RWPE2 (cell line): ENCODE measurements at regions not wholly inside any gene's neighbourhood (a gene's known extent, or its start where the extent isn't known, plus 50 kb on each side); places are given as distances from the start of the nearest gene placed in this dataset.

Source experiments
- ATAC-seq: fragments of 200-7000 bp; cut with Tn5 transposase; 3 replicates; pipeline ENCODE4 v1.9.1; 2021; ENCODE audit warnings: low read depth
- DNase-seq: peaks from one replicate; pipeline ENCODE4 v3.0.0-alpha.2; 2020; ENCODE audit warnings: low spot score
- H3K27ac ChIP-seq: fragments of 450-650 bp; 2 replicates; pipeline ENCODE4 v1.5.1; 2017; ENCODE audit warnings: mild to moderate bottlenecking; ENCODE audit not compliant: poor library complexity, severe bottlenecking
- H3K27me3 ChIP-seq: fragments of 250-450 bp; sonication (Bioruptor Pico); 2 replicates; pipeline ENCODE4 v1.5.1; 2021; ENCODE audit warnings: mild to moderate bottlenecking, moderate library complexity; ENCODE audit not compliant: insufficient read depth, poor library complexity, severe bottlenecking
- H3K36me3 ChIP-seq: fragments of 250-450 bp; sonication (Bioruptor Pico); 2 replicates; pipeline ENCODE4 v1.5.1; 2020; ENCODE audit warnings: low read depth, mild to moderate bottlenecking, moderate library complexity
- H3K4me1 ChIP-seq: fragments of 250-450 bp; sonication (Bioruptor Pico); 2 replicates; pipeline ENCODE4 v1.5.1; 2021; ENCODE audit warnings: mild to moderate bottlenecking, moderate library complexity; ENCODE audit not compliant: insufficient read depth, poor library complexity, severe bottlenecking
- H3K4me3 ChIP-seq: fragments of 250-450 bp; sonication (Bioruptor Pico); 2 replicates; pipeline ENCODE4 v1.5.1; 2021; ENCODE audit warnings: mild to moderate bottlenecking, moderate library complexity; ENCODE audit not compliant: severe bottlenecking
- H3K9me3 ChIP-seq: fragments of 250-450 bp; sonication (Bioruptor Pico); 2 replicates; pipeline ENCODE4 v1.5.1; 2021; ENCODE audit warnings: mild to moderate bottlenecking, moderate library complexity; ENCODE audit not compliant: severe bottlenecking
- TF ChIP-seq, protein P1 (sequence below): fragments of 450-650 bp; IDR thresholded peaks from one replicate; pipeline ENCODE4 v1.5.1; 2017; ENCODE audit warnings: mild to moderate bottlenecking, moderate library complexity; ENCODE audit not compliant: poor library complexity, severe bottlenecking

DNA sequence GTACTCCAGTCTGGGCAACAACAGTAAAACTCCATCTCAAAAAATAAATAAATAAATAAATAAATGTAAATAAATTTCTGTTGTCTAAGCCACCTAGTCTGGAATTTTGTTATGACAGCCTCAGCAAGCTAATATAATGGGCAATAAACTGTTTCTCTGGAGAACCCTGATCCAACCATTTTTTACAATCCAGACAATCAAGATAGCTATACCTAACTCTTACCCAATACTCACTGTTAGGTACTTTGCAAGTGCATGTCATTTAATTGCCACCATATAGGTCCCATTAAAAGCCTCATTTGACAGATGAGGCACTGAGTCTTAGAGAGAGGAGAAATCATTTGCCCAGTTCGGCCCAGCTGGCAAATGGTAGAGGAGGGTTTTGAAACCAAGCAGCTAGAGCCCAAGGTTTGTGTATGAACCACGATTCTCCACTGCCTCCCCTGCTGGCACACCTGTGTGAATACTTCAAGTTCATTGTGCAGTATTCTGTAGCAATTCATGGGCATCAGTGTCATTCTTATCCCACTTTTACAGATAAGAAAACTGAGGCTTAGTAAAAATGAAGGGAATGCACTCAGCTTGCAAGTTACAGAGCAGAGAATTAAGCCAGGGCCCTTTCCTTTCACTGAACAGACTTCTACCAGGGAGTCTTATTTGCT lies 107.0 kb upstream of the UBE2E1 start:
- no peaks in the 10 kb centered on the region for H3K36me3 ChIP-seq
- ATAC-seq, result no peak; the same call in 2 of the 3 replicates
- no peak overlapping the region for H3K27ac ChIP-seq
- H3K4me3 ChIP-seq, result no peak overlapping the region
- H3K27me3 ChIP-seq, result no peaks in the 10 kb centered on the region
- no peaks in the 10 kb centered on the region for H3K9me3 ChIP-seq
- TF ChIP-seq, protein P1, sequence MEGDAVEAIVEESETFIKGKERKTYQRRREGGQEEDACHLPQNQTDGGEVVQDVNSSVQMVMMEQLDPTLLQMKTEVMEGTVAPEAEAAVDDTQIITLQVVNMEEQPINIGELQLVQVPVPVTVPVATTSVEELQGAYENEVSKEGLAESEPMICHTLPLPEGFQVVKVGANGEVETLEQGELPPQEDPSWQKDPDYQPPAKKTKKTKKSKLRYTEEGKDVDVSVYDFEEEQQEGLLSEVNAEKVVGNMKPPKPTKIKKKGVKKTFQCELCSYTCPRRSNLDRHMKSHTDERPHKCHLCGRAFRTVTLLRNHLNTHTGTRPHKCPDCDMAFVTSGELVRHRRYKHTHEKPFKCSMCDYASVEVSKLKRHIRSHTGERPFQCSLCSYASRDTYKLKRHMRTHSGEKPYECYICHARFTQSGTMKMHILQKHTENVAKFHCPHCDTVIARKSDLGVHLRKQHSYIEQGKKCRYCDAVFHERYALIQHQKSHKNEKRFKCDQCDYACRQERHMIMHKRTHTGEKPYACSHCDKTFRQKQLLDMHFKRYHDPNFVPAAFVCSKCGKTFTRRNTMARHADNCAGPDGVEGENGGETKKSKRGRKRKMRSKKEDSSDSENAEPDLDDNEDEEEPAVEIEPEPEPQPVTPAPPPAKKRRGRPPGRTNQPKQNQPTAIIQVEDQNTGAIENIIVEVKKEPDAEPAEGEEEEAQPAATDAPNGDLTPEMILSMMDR, result no peak
- peaks cover 3% of the 10 kb centered on the region for H3K4me1 ChIP-seq
- no peak for DNase-seq

DNA sequence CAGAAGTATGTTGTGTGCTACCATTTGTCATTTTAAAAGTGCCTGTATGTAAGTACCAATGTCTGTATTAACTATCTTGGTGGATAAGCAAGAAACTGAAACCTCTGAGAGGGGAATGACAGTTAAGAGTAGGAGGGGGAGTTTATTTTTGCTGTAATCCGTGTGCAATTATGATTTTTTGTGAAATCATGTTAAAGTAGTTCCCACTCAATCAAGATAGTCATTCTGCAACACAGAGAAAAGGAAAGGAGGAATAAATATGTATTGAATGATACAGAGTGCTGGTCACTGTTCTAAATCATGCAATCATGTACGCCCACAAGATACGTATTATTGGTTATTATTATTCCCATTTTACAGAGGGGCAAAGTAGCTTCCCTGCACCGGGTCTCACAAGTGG lies 105.1 kb upstream of the UBE2E1 start:
- Histone ChIP-seq H3K4me1 (peaks cover 3% of the 10 kb centered on the region), H3K4me3 (no peak overlapping the region), H3K27ac (no peak overlapping the region), H3K9me3 (no peaks in the 10 kb centered on the region), H3K27me3 (no peaks in the 10 kb centered on the region), H3K36me3 (no peaks in the 10 kb centered on the region)
- TF ChIP-seq, protein P1, result no peak
- DNase-seq (no peak), ATAC-seq (no peak)

DNA sequence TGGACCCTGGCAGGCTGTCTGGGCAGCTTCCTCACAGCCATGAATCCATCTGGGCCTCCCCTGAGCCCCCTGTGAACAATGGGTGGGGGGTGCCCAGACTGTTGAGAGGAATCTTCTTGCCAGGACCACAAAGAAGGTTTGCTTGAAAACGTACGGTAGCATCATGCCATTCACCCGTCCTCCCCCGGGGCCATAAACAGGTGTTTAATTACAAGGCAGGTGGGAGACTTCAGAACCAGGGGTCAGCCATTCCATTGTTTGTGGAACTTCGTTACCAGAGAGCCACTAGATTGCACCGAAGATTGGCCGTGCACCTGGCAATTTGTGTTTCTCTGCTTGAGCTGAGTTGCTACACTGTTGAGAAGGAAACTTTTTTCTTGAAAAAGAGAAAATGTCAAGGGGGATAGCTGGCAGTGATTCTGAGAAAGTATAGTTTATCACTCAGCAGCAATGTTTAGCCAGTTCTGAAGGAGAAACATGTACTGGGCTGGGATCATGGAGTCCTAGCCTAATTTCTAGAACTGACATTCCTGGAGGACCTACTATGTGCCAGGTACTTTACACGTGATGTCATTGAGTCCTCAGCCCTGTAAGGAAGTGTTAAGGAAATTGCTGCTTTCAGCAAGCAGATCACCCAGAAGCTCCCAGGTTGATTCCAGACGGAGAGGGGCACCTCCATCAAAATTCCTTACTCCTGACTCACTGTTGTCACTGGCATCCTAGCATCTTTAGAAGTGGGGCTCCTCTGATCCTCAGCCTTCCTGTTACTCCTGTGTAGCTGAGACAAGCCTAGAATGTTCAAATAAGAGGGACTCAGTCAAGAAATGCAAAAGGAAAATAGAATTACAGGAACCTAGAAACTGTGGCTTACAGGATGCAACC lies 103.8 kb upstream of the UBE2E1 start:
- no peaks in the 10 kb centered on the region for H3K36me3 ChIP-seq
- H3K4me1 ChIP-seq, result peaks cover 3% of the 10 kb centered on the region
- H3K27me3 ChIP-seq, result no peaks in the 10 kb centered on the region
- no peak for DNase-seq
- no peaks in the 10 kb centered on the region for H3K9me3 ChIP-seq
- TF ChIP-seq, protein P1, result no peak
- peak; percentile 71 for ATAC-seq
- H3K4me3 ChIP-seq, result no peak overlapping the region
- no peak overlapping the region for H3K27ac ChIP-seq

DNA sequence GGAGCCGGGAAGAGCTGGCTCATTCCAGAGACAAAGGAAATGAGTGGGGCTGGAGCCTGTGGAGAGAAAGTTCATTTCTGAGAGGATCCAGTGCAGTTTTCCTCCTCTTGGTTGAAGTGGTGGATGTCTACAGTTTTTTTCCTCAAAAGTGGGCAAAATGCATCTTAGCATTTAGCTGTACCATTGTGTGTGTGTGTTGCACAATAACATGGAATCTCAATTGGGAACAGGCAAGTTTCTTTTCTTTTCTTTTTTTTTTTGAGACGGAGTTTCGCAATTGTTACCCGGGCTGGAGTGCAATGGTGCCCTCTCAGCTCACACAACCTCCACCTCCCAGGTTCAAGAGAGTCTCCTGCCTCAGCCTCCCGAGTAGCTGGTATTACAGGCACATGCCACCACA lies 101.5 kb upstream of the UBE2E1 start:
- TF ChIP-seq, protein P1, result no peak
- Histone ChIP-seq H3K4me3 (no peak overlapping the region), H3K36me3 (no peaks in the 10 kb centered on the region), H3K4me1 (peaks cover 3% of the 10 kb centered on the region), H3K9me3 (no peaks in the 10 kb centered on the region), H3K27ac (no peak overlapping the region), H3K27me3 (no peaks in the 10 kb centered on the region)
- ATAC-seq, result no peak
- no peak for DNase-seq
